Lower leg skin (tissue), 3 donors: ENCODE measurements at regions not wholly inside any gene's neighbourhood (a gene's known extent, or its start where the extent isn't known, plus 50 kb on each side); places are given as distances from the start of the nearest gene placed in this dataset.

ENCODE experiments used
- POLR2A ChIP-seq, 2 donors: fragments of 450-650 bp; IDR thresholded peaks; one replicate each; pipeline ENCODE4 v1.6.1; 2016 to 2017; ENCODE audit warnings: antibody characterized with exemption in 2 of 2, mild to moderate bottlenecking in 1 of 2, moderate library complexity in 1 of 2
- TF ChIP-seq, protein P1 (sequence below), 3 donors: fragments of 450-650 bp; IDR thresholded peaks; one replicate each; pipeline ENCODE4 v1.5.1; 2016; ENCODE audit warnings: antibody characterized with exemption in 3 of 3, mild to moderate bottlenecking in 3 of 3, moderate library complexity in 2 of 3

DNA sequence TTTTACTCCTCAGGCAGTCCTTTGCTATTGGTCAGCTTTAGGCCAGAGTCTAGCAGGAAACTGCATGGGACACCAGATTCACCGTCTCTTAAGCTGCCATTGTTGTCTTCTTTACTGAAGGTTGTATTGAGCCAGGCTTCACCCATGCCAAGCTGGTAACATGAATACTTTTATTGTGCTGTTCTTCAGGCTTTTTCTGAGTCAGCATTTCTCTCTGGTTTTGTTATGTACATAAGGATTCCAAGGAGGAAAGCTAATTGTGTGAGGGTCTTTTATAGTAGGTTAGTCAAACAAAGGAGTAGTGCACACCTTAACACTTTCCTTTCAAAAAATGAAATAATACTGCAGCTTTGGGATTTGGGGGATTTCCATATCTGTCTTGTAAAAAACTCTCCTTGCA lies 252.8 kb downstream of the JRKL start:
- TF ChIP-seq, protein P1, sequence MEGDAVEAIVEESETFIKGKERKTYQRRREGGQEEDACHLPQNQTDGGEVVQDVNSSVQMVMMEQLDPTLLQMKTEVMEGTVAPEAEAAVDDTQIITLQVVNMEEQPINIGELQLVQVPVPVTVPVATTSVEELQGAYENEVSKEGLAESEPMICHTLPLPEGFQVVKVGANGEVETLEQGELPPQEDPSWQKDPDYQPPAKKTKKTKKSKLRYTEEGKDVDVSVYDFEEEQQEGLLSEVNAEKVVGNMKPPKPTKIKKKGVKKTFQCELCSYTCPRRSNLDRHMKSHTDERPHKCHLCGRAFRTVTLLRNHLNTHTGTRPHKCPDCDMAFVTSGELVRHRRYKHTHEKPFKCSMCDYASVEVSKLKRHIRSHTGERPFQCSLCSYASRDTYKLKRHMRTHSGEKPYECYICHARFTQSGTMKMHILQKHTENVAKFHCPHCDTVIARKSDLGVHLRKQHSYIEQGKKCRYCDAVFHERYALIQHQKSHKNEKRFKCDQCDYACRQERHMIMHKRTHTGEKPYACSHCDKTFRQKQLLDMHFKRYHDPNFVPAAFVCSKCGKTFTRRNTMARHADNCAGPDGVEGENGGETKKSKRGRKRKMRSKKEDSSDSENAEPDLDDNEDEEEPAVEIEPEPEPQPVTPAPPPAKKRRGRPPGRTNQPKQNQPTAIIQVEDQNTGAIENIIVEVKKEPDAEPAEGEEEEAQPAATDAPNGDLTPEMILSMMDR (IDR thresholded peaks at IDR 0.05): no peak
- no peak for TF ChIP-seq POLR2A (IDR thresholded peaks at IDR 0.05)
